GM23338 (cell line): ENCODE measurements at regions not wholly inside any gene's neighbourhood (a gene's known extent, or its start where the extent isn't known, plus 50 kb on each side); places are given as distances from the start of the nearest gene placed in this dataset.

Experiments
- ATAC-seq: fragments of 200-7000 bp; cut with Tn5 transposase; 3 replicates; pipeline ENCODE4 v1.9.1; 2020
- DNase-seq: peaks from one replicate; pipeline ENCODE4 v3.0.0-alpha.2; 2015; ENCODE audit warnings: low spot score
- H2AFZ ChIP-seq: fragments of 200-600 bp; sonication (generic); 2 replicates; pipeline ENCODE4 v1.8.0; 2016; ENCODE audit warnings: antibody characterized with exemption, mild to moderate bottlenecking, moderate library complexity
- H3F3A ChIP-seq: fragments of 200-600 bp; sonication (generic); replicated peaks from 2 replicates; pipeline ENCODE4 v1.8.0; 2017; ENCODE audit warnings: antibody characterized with exemption, mixed run types, low read depth
- H3K27ac ChIP-seq: fragments of 200-600 bp; sonication (generic); 2 replicates; pipeline ENCODE4 v1.6.1; 2016; ENCODE audit warnings: low read depth
- H3K27me3 ChIP-seq: fragments of 200-600 bp; sonication (generic); 2 replicates; pipeline ENCODE4 v1.8.0; 2016; ENCODE audit warnings: mild to moderate bottlenecking, mixed run types, moderate library complexity; ENCODE audit not compliant: insufficient read depth
- H3K36me3 ChIP-seq: fragments of 200-600 bp; sonication (generic); 2 replicates; pipeline ENCODE4 v1.8.0; 2016; ENCODE audit warnings: mild to moderate bottlenecking; ENCODE audit not compliant: insufficient read depth
- H3K4me1 ChIP-seq: fragments of 200-600 bp; sonication (generic); 2 replicates; pipeline ENCODE4 v1.8.0; 2016; ENCODE audit warnings: mild to moderate bottlenecking, moderate library complexity; ENCODE audit not compliant: insufficient read depth
- H3K4me2 ChIP-seq: fragments of 200-600 bp; sonication (generic); 2 replicates; pipeline ENCODE4 v1.7.1; 2017; ENCODE audit warnings: mixed run types
- H3K4me3 ChIP-seq: fragments of 200-600 bp; sonication (generic); 2 replicates; pipeline ENCODE4 v1.6.1; 2016; ENCODE audit warnings: mixed run types
- H3K79me2 ChIP-seq: fragments of 200-600 bp; sonication (generic); replicated peaks from 2 replicates; pipeline ENCODE4 v1.8.0; 2017; ENCODE audit warnings: mild to moderate bottlenecking; ENCODE audit not compliant: insufficient read depth
- H3K9me2 ChIP-seq: fragments of 200-600 bp; sonication (generic); 2 replicates; pipeline ENCODE4 v1.8.0; 2017; ENCODE audit not compliant: insufficient read depth
- H4K20me1 ChIP-seq: fragments of 200-600 bp; sonication (generic); replicated peaks from 2 replicates; pipeline ENCODE4 v1.8.0; 2017; ENCODE audit warnings: mild to moderate bottlenecking; ENCODE audit not compliant: insufficient read depth
- H3K27ac Mint-ChIP-seq: 2 replicates; pipeline ENCODE4 v1.8.0; 2020; ENCODE audit warnings: inconsistent platforms, mild to moderate bottlenecking, moderate library complexity, mixed read lengths
- H3K27me3 Mint-ChIP-seq: 3 replicates; pipeline ENCODE4 v1.8.0; 2022; ENCODE audit warnings: low read depth, mild to moderate bottlenecking, moderate library complexity, mixed read lengths, inconsistent platforms; ENCODE audit not compliant: insufficient read depth, poor library complexity
- H3K36me3 Mint-ChIP-seq: 3 replicates; pipeline ENCODE4 v1.8.0; 2021; ENCODE audit warnings: low read depth, mild to moderate bottlenecking, inconsistent platforms, moderate library complexity, mixed read lengths
- H3K4me1 Mint-ChIP-seq: 3 replicates; pipeline ENCODE4 v1.8.0; 2020; ENCODE audit warnings: mild to moderate bottlenecking, inconsistent platforms, mixed read lengths
- H3K4me3 Mint-ChIP-seq: 3 replicates; pipeline ENCODE4 v1.8.0; 2021; ENCODE audit warnings: moderate library complexity, mild to moderate bottlenecking, inconsistent platforms, mixed read lengths
- H3K9me3 Mint-ChIP-seq: 3 replicates; pipeline ENCODE4 v1.8.0; 2020; ENCODE audit warnings: moderate library complexity, mild to moderate bottlenecking, inconsistent platforms, mixed read lengths
- CREB1 ChIP-seq: fragments of 250-450 bp; sonication (Bioruptor Pico); IDR thresholded peaks from 2 replicates; pipeline ENCODE4 v1.5.0; 2020; ENCODE audit warnings: low read depth, mild to moderate bottlenecking, moderate library complexity
- CTCF ChIP-seq, 2 experiments: fragments of 200-600 bp in 1 of 2; sonication (generic) in 1 of 2; conservative IDR thresholded peaks; 2 replicates each; pipeline versions ENCODE4 v1.5.1 to v1.6.1; 2016 to 2017; ENCODE audit warnings: antibody characterized with exemption in 2 of 2, low read depth in 2 of 2, mild to moderate bottlenecking in 2 of 2, moderate library complexity in 1 of 2
- EZH2phosphoT487 ChIP-seq: fragments of 200-600 bp; sonication (generic); IDR thresholded peaks from one replicate; pipeline ENCODE4 v1.8.1; 2018; ENCODE audit warnings: antibody characterized with exemption; ENCODE audit not compliant: unreplicated experiment
- JUNB ChIP-seq: IDR thresholded peaks from one replicate; pipeline ENCODE4 v1.6.1; 2016; ENCODE audit warnings: antibody characterized with exemption; ENCODE audit not compliant: unreplicated experiment
- NANOG ChIP-seq: IDR thresholded peaks from 2 replicates; pipeline ENCODE4 v1.6.1; 2016; ENCODE audit warnings: antibody characterized with exemption, borderline replicate concordance
- POLR2AphosphoS5 ChIP-seq: IDR thresholded peaks from 2 replicates; pipeline ENCODE4 v1.6.1; 2016; ENCODE audit warnings: antibody characterized with exemption, low read depth
- REST ChIP-seq: IDR thresholded peaks from one replicate; pipeline ENCODE4 v1.6.1; 2018; ENCODE audit warnings: antibody characterized with exemption; ENCODE audit not compliant: unreplicated experiment
- ZNF331 ChIP-seq: fragments of 250-450 bp; sonication (Bioruptor Pico); IDR thresholded peaks from 2 replicates; pipeline ENCODE4 v1.5.0; 2020; ENCODE audit warnings: low read depth, mild to moderate bottlenecking, moderate library complexity
- TF ChIP-seq, protein P1 (sequence below): IDR thresholded peaks from 2 replicates; pipeline ENCODE4 v1.6.1; 2016; ENCODE audit warnings: antibody characterized with exemption

DNA sequence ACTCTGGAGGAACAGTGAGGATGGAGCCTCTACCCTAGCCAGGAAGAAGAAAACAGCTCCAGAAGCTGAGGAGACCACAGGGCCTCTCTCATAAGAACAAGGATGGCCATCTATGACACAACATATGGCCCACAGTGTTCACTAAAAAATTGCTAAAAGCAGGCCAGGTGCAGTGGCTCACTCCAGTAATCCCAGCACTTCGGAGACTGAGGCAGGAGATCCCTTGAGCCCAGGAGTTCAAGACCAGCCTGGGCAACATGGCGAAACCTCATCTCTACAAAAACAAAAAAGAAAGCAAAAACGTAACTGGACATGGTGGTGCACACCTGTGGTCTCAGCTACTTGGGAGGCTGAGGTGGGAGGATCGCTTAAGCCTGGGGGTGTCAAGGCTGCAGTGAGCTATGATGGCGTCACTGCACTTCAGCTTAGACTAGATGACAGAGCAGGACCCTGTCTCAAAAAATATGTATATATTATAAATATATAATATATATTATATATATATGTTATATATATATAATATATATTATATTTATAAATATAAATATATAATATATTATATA, 103.1 kb downstream of the TOMM20 start:
- no peak overlapping the region for H3K4me2 ChIP-seq
- H3K27me3 Mint-ChIP-seq, result peaks cover 4% of the 10 kb centered on the region
- H3K36me3 ChIP-seq, result no peaks in the 10 kb centered on the region; the same call in 1 of the 2 replicates
- H3K4me3 Mint-ChIP-seq, result no peak overlapping the region
- H3K27me3 ChIP-seq, result no peaks in the 10 kb centered on the region
- no peak for TF ChIP-seq NANOG
- TF ChIP-seq, protein P1, sequence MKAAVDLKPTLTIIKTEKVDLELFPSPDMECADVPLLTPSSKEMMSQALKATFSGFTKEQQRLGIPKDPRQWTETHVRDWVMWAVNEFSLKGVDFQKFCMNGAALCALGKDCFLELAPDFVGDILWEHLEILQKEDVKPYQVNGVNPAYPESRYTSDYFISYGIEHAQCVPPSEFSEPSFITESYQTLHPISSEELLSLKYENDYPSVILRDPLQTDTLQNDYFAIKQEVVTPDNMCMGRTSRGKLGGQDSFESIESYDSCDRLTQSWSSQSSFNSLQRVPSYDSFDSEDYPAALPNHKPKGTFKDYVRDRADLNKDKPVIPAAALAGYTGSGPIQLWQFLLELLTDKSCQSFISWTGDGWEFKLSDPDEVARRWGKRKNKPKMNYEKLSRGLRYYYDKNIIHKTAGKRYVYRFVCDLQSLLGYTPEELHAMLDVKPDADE, result no peak
- no peak overlapping the region for H3K27ac Mint-ChIP-seq
- H3F3A ChIP-seq, result no peaks in the 10 kb centered on the region
- no peak overlapping the region for H3K27ac ChIP-seq
- 0 out of 2 replicates have a peak, but pooled peaks cover 4% of the 10 kb centered on the region for H3K9me2 ChIP-seq
- H2AFZ ChIP-seq, result no peak overlapping the region
- H3K4me1 Mint-ChIP-seq, result peaks cover 18% of the 10 kb centered on the region
- peaks cover 11% of the 10 kb centered on the region; the same call in 2 of the 3 replicates for H3K9me3 Mint-ChIP-seq
- no peaks in the 10 kb centered on the region for H3K79me2 ChIP-seq
- DNase-seq (no peak), ATAC-seq (no peak)
- H4K20me1 ChIP-seq, result no peaks in the 10 kb centered on the region
- H3K4me3 ChIP-seq, result no peak overlapping the region
- H3K4me1 ChIP-seq, result peaks cover 16% of the 10 kb centered on the region
- H3K36me3 Mint-ChIP-seq, result peaks cover 6% of the 10 kb centered on the region; the same call in 1 of the 3 replicates

DNA sequence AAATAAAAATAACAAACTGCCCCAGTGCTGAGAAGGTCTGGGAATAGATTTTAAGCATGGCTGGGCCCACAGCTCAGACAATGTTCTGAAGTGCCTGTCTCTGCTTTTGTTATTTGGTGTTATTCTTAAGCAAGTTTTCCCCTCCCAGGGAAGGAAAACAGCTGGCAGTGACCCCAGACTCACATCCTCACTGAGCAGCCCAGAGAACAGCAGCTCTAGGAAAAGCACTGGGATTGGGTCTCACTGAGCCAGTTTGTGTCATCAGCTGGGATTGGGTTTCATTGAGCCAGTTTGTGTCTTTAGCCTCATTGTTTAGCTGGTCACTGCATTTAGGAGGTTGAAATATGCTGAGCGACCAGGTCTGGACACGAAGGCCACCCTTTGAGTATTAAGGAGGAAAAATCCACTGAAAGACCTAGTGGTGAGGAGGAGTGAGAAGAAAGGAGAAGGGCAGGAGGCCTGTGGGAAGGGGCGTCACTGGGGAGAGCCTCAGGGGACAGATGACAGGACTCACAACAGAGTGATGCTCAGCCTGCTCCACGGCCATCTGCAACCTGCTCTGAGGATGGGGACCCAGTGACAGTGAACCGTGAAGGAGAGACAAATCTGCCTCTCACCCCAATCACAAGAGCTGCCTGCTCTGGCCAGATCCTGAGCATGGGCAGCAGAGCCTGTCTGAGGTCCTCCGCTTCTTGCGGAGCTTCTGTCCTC, 103.8 kb downstream of the TOMM20 start:
- DNase-seq (no peak), ATAC-seq (no peak)
- Mint-ChIP-seq H3K36me3 (peaks cover 6% of the 10 kb centered on the region; the same call in 1 of the 3 replicates), H3K27me3 (peaks cover 4% of the 10 kb centered on the region), H3K4me1 (peaks cover 19% of the 10 kb centered on the region), H3K27ac (no peak overlapping the region), H3K9me3 (peaks cover 11% of the 10 kb centered on the region; the same call in 2 of the 3 replicates), H3K4me3 (no peak overlapping the region)
- Histone ChIP-seq H4K20me1 (no peaks in the 10 kb centered on the region), H3K36me3 (no peaks in the 10 kb centered on the region; the same call in 1 of the 2 replicates), H3K9me2 (no peaks in the 10 kb centered on the region), H3K4me1 (peaks cover 16% of the 10 kb centered on the region), H2AFZ (no peak overlapping the region), H3K4me3 (no peak overlapping the region), H3F3A (no peaks in the 10 kb centered on the region), H3K79me2 (no peaks in the 10 kb centered on the region), H3K4me2 (no peak overlapping the region), H3K27me3 (no peaks in the 10 kb centered on the region), H3K27ac (no peak overlapping the region)
- TF ChIP-seq JUNB (no peak), CTCF (conservative IDR thresholded peaks at IDR 0.05; ENCODE audit: low read depth in 2 of 2) (no peak), NANOG (no peak), POLR2AphosphoS5 (no peak), ZNF331 (CRISPR knock-in tag) (no peak), EZH2phosphoT487 (no peak), REST (no peak), CREB1 (no peak)
- TF ChIP-seq, protein P1, result no peak
